ENCODE measurements at regions not wholly inside any gene's neighbourhood (a gene's known extent, or its start where the extent isn't known, plus 50 kb on each side); places are given as distances from the start of the nearest gene placed in this dataset.

DNA sequence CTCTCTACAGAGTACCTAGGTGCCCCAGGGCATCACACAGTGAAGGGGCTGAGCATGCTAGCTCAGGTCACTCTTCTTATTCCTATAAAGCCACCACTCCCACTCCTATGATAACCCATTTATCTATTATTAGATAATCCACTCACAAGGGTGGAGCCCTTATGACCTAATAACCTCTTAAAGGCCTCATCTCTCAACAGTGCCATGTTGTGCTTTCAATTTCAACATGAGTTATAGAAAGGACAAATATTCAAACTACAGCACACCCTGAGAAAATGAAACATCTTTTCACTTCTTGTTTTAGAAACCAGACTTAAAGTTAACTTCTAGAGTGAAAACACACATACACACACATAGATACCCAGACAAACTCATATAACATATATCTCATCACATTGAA is 1494.9 kb upstream of the MIR17HG start:
- no peak overlapping the region for H4K8ac ChIP-seq (ENCODE audit: low read depth in 2 of 2, low read length in 2 of 2)
- in situ Hi-C loops (cut with MboI; ENCODE audit: low sequenced_read_pairs) (no loop called here), dilution Hi-C loops (cut with HindIII; ENCODE audit: low sequenced_read_pairs, unreplicated experiment) (no loop called here), intact Hi-C loops (cut with micrococcal nuclease) (no loop called here)
- H3K4me3 ChIP-seq (ENCODE audit: insufficient read depth, low read depth, low read length), result no peak overlapping the region
- H2BK15ac ChIP-seq (ENCODE audit: low read depth, low read length), result no peak overlapping the region
- POLR2A ChIA-PET (ENCODE audit: unreplicated experiment), result no interaction called here
- CTCF ChIA-PET, result no interaction called here
- H3K23ac ChIP-seq (ENCODE audit: low read depth, low read length), result no peak overlapping the region
- H3K36me3 ChIP-seq (ENCODE audit: control insufficient read depth, insufficient read depth, low read length), result no peaks in the 10 kb centered on the region
- BruUV-seq (replicated peaks), result no TSS peak
- H2AK9ac ChIP-seq (replicated peaks; ENCODE audit: low read depth, low read length, poor library complexity), result no peak overlapping the region
- H3K9me1 ChIP-seq (ENCODE audit: insufficient read depth, low read length), result no peaks in the 10 kb centered on the region
- no peak overlapping the region for H2AK5ac ChIP-seq (ENCODE audit: low read depth, low read length)
- no peak overlapping the region for H3K18ac ChIP-seq (ENCODE audit: low read depth, low read length)
- TF ChIP-seq, protein P1, sequence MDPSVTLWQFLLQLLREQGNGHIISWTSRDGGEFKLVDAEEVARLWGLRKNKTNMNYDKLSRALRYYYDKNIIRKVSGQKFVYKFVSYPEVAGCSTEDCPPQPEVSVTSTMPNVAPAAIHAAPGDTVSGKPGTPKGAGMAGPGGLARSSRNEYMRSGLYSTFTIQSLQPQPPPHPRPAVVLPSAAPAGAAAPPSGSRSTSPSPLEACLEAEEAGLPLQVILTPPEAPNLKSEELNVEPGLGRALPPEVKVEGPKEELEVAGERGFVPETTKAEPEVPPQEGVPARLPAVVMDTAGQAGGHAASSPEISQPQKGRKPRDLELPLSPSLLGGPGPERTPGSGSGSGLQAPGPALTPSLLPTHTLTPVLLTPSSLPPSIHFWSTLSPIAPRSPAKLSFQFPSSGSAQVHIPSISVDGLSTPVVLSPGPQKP (IDR thresholded peaks at IDR 0.05; ENCODE audit: borderline replicate concordance, low read depth, low read length), result no peak
- no peak for TF ChIP-seq FOS (IDR thresholded peaks at IDR 0.05; ENCODE audit: low read depth, low read length)
- no peak for TF ChIP-seq NFE2L2 (IDR thresholded peaks at IDR 0.05; ENCODE audit: low read depth, low read length)
- no peak for TF ChIP-seq MAZ (IDR thresholded peaks at IDR 0.05; ENCODE audit: borderline replicate concordance, low read depth, low read length)
- no peak for TF ChIP-seq RFX5 (IDR thresholded peaks at IDR 0.05; ENCODE audit: low read depth, low read length)
- no peaks in the 10 kb centered on the region; the same call in 1 of the 2 replicates for H3K9me3 ChIP-seq (ENCODE audit: control insufficient read depth, insufficient read depth, low read length)
- no peak overlapping the region for H4K5ac ChIP-seq (ENCODE audit: low read depth, low read length)
- H4K20me1 ChIP-seq (ENCODE audit: insufficient read depth, low read length), result no peaks in the 10 kb centered on the region
- no peaks in the 10 kb centered on the region for H3K79me1 ChIP-seq (ENCODE audit: low read depth in 1 of 2, low read length in 2 of 2)
- no peak overlapping the region for H2BK120ac ChIP-seq (ENCODE audit: low read depth, low read length)
- no peak overlapping the region for H3K4me2 ChIP-seq (ENCODE audit: low read depth, low read length)
- no peak overlapping the region for H4K91ac ChIP-seq (ENCODE audit: insufficient read depth, low read depth, low read length)
- no peak overlapping the region for H3K4ac ChIP-seq (ENCODE audit: low read depth, low read length)
- no peak for DNase-seq
- ATAC-seq (ENCODE audit: low read depth), result no peak
- H2AFZ ChIP-seq (replicated peaks; ENCODE audit: low read length, poor library complexity), result no peak overlapping the region
- no peak overlapping the region for H3K14ac ChIP-seq (replicated peaks; ENCODE audit: low read depth, low read length)
- H3K4me1 ChIP-seq (ENCODE audit: control insufficient read depth, insufficient read depth, low read length), result no peaks in the 10 kb centered on the region
- no peaks in the 10 kb centered on the region for H3K27me3 ChIP-seq (ENCODE audit: control insufficient read depth, insufficient read depth, low read length)
- no peak overlapping the region for H3K9ac ChIP-seq (ENCODE audit: low read depth, low read length)
- no peak overlapping the region for H2BK5ac ChIP-seq (ENCODE audit: low read depth, low read length, poor library complexity, severe bottlenecking)
- H2BK20ac ChIP-seq (ENCODE audit: low read depth, low read length), result no peak overlapping the region
- H3K56ac ChIP-seq (ENCODE audit: extremely low read depth, insufficient read depth, low read length), result no peak overlapping the region
- no peak overlapping the region for H3K27ac ChIP-seq (ENCODE audit: insufficient read depth, low read length)

All from IMR-90 (cell line).